ENCODE measurements at regions not wholly inside any gene's neighbourhood (a gene's known extent, or its start where the extent isn't known, plus 50 kb on each side); places are given as distances from the start of the nearest gene placed in this dataset.

- CTCF ChIA-PET = interaction anchor here (1.8 kb wide), 1 partner anchor 9 kb away, joined by 4 read pairs; no protein-coding TSS in a partner anchor
- DNase-seq = no peak
Measured at GRCh38 chr2:180516232-180516631, 464.2 kb upstream of the UBE2E3 start.

More at GRCh38 chr2:180516232-180516631, 464.2 kb upstream of the UBE2E3 start:
- H3K27ac ChIP-seq (ENCODE audit: low read depth in 2 of 2, low read length in 1 of 2) = no peak overlapping the region
- POLR2A ChIA-PET = no interaction called here
- no peaks in the 10 kb centered on the region for H3K36me3 ChIP-seq (replicated peaks in 1 of 2; ENCODE audit: control insufficient read depth in 1 of 2, insufficient read depth in 2 of 2, low read length in 1 of 2)
- H3K4me3 ChIP-seq (ENCODE audit: low read depth in 2 of 2, low read length in 1 of 2) = no peak overlapping the region
- no peaks in the 10 kb centered on the region for H3K27me3 ChIP-seq (ENCODE audit: insufficient read depth)
- no peak overlapping the region for H3K4me2 ChIP-seq
- TF ChIP-seq, protein P1, sequence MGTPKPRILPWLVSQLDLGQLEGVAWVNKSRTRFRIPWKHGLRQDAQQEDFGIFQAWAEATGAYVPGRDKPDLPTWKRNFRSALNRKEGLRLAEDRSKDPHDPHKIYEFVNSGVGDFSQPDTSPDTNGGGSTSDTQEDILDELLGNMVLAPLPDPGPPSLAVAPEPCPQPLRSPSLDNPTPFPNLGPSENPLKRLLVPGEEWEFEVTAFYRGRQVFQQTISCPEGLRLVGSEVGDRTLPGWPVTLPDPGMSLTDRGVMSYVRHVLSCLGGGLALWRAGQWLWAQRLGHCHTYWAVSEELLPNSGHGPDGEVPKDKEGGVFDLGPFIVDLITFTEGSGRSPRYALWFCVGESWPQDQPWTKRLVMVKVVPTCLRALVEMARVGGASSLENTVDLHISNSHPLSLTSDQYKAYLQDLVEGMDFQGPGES (IDR thresholded peaks at IDR 0.05; ENCODE audit: low read depth, low read length) = no peak
- no peak for TF ChIP-seq EZH2phosphoT487 (IDR thresholded peaks at IDR 0.05; ENCODE audit: borderline replicate concordance, low read depth)
- TF ChIP-seq FOXM1 (IDR thresholded peaks at IDR 0.05; ENCODE audit: low read depth) = no peak
- TF ChIP-seq RXRA (IDR thresholded peaks at IDR 0.05; ENCODE audit: borderline replicate concordance, low read depth) = no peak
- TF ChIP-seq FOXJ3 (CRISPR knock-in tag; IDR thresholded peaks at IDR 0.05) = no peak
- TF ChIP-seq, protein P2, sequence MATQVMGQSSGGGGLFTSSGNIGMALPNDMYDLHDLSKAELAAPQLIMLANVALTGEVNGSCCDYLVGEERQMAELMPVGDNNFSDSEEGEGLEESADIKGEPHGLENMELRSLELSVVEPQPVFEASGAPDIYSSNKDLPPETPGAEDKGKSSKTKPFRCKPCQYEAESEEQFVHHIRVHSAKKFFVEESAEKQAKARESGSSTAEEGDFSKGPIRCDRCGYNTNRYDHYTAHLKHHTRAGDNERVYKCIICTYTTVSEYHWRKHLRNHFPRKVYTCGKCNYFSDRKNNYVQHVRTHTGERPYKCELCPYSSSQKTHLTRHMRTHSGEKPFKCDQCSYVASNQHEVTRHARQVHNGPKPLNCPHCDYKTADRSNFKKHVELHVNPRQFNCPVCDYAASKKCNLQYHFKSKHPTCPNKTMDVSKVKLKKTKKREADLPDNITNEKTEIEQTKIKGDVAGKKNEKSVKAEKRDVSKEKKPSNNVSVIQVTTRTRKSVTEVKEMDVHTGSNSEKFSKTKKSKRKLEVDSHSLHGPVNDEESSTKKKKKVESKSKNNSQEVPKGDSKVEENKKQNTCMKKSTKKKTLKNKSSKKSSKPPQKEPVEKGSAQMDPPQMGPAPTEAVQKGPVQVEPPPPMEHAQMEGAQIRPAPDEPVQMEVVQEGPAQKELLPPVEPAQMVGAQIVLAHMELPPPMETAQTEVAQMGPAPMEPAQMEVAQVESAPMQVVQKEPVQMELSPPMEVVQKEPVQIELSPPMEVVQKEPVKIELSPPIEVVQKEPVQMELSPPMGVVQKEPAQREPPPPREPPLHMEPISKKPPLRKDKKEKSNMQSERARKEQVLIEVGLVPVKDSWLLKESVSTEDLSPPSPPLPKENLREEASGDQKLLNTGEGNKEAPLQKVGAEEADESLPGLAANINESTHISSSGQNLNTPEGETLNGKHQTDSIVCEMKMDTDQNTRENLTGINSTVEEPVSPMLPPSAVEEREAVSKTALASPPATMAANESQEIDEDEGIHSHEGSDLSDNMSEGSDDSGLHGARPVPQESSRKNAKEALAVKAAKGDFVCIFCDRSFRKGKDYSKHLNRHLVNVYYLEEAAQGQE (IDR thresholded peaks at IDR 0.05; ENCODE audit: low read depth, low read length) = no peak
- no peak for TF ChIP-seq USF2 (IDR thresholded peaks at IDR 0.05; ENCODE audit: borderline replicate concordance, low read depth, low read length)
- TF ChIP-seq YY1 (IDR thresholded peaks at IDR 0.05; ENCODE audit: low read depth) = no peak
- TF ChIP-seq SMC3 (IDR thresholded peaks at IDR 0.05; ENCODE audit: low read depth, low read length) = no peak
- TF ChIP-seq GATA2 (CRISPR knock-in tag; IDR thresholded peaks at IDR 0.05) = no peak
- no peak for TF ChIP-seq POLR2AphosphoS5 (IDR thresholded peaks at IDR 0.05; ENCODE audit: low read depth, low read length)
- no peak for TF ChIP-seq FOSL2 (IDR thresholded peaks at IDR 0.05; ENCODE audit: borderline replicate concordance, low read depth)
- no peak for TF ChIP-seq EP300 (IDR thresholded peaks at IDR 0.05; ENCODE audit: borderline replicate concordance in 1 of 2, low read depth in 1 of 2, low read length in 1 of 2)
- TF ChIP-seq JUND (IDR thresholded peaks at IDR 0.05) = no peak
- no peak for TF ChIP-seq TAF1 (IDR thresholded peaks at IDR 0.05; ENCODE audit: borderline replicate concordance, low read depth, low read length)
- TF ChIP-seq ELF1 (IDR thresholded peaks at IDR 0.05) = no peak
- H2AFZ ChIP-seq (ENCODE audit: low read depth) = no peak overlapping the region
- no peaks in the 10 kb centered on the region for H3K9me3 ChIP-seq
- H3F3A ChIP-seq (replicated peaks; ENCODE audit: insufficient read depth) = no peaks in the 10 kb centered on the region
- no peaks in the 10 kb centered on the region for H3K9me2 ChIP-seq
- no peaks in the 10 kb centered on the region for H3K79me2 ChIP-seq (ENCODE audit: insufficient read depth)
- no peaks in the 10 kb centered on the region for H4K20me1 ChIP-seq (ENCODE audit: insufficient read depth)
- H3K4me1 ChIP-seq (ENCODE audit: control insufficient read depth in 1 of 2, insufficient read depth in 2 of 2, low read depth in 1 of 2, low read length in 1 of 2) = no peaks in the 10 kb centered on the region
- H3K9ac ChIP-seq = no peak overlapping the region
- 64% methylated on average over 2 of the region's 2 CpGs for WGBS (ENCODE audit: low lambda C conversion rate)

Data from SK-N-SH (cell line).